A673 (cell line): ENCODE measurements at regions not wholly inside any gene's neighbourhood (a gene's known extent, or its start where the extent isn't known, plus 50 kb on each side); places are given as distances from the start of the nearest gene placed in this dataset.

Source experiments
- BruUV-seq: library from RNA; stranded (reverse); fragments of 400-500 nt; replicated peaks from 2 replicates; lab custom pipeline; 2021; lab: Mats Ljungman, UMichigan
- CTCF ChIA-PET: fragments of 300-600 bp; sonication (Branson Sonifier 250); formaldehyde crosslinking; loops from one replicate; lab custom pipeline; 2022; ENCODE audit warnings: antibody characterized with exemption; lab: Charles Lee
- POLR2A ChIA-PET: fragments of 300-600 bp; sonication (Branson Sonifier 250); formaldehyde crosslinking; loops from one replicate; lab custom pipeline; 2022; ENCODE audit warnings: antibody characterized with exemption; ENCODE audit not compliant: low non-redundant PET; lab: Charles Lee
- DNase-seq: peaks from one replicate; pipeline ENCODE4 v3.0.0-alpha.2; 2015; ENCODE audit warnings: low spot score
- H3K27ac ChIP-seq: fragments of 200-600 bp; sonication (generic); 2 replicates; pipeline ENCODE4 v1.5.1; 2016; ENCODE audit warnings: mixed run types, low read depth, mild to moderate bottlenecking, mixed read lengths, antibody characterized with exemption, low read length; ENCODE audit not compliant: poor library complexity, severe bottlenecking
- H3K27me3 ChIP-seq: fragments of 200-600 bp; sonication (generic); replicated peaks from 2 replicates; pipeline ENCODE4 v1.6.1; 2017; ENCODE audit warnings: mixed run types, low read depth, mild to moderate bottlenecking, mixed read lengths, antibody characterized with exemption, low read length; ENCODE audit not compliant: insufficient read depth, poor library complexity
- H3K36me3 ChIP-seq: fragments of 200-600 bp; sonication (generic); 2 replicates; pipeline ENCODE4 v1.6.1; 2016; ENCODE audit warnings: mixed run types, mild to moderate bottlenecking, mixed read lengths, antibody characterized with exemption, low read length; ENCODE audit not compliant: insufficient read depth, poor library complexity, severe bottlenecking
- H3K4me1 ChIP-seq: fragments of 200-600 bp; sonication (generic); 2 replicates; pipeline ENCODE4 v1.6.1; 2017; ENCODE audit warnings: mixed run types, mild to moderate bottlenecking, mixed read lengths, antibody characterized with exemption, low read length; ENCODE audit not compliant: insufficient read depth, poor library complexity, severe bottlenecking
- H3K4me3 ChIP-seq: fragments of 200-600 bp; sonication (generic); 2 replicates; pipeline ENCODE4 v1.5.1; 2016; ENCODE audit warnings: low read depth, mixed run types, mild to moderate bottlenecking, mixed read lengths, low read length; ENCODE audit not compliant: poor library complexity, severe bottlenecking
- H3K9me3 ChIP-seq: fragments of 200-600 bp; sonication (generic); 2 replicates; pipeline ENCODE4 v1.6.1; 2016; ENCODE audit warnings: mixed run types, low read depth, mild to moderate bottlenecking, mixed read lengths, antibody characterized with exemption, low read length; ENCODE audit not compliant: poor library complexity, severe bottlenecking
- CTCF ChIP-seq: fragments of 300-800, 200-600 bp; sonication (generic); conservative IDR thresholded peaks from 2 replicates; pipeline ENCODE4 v1.5.1; 2017; ENCODE audit warnings: low read depth, mild to moderate bottlenecking, antibody characterized with exemption, low read length, moderate library complexity, mixed read lengths
- EZH2 ChIP-seq: fragments of 200-600 bp; sonication (generic); IDR thresholded peaks from 2 replicates; pipeline ENCODE4 v1.6.1; 2017; ENCODE audit warnings: borderline replicate concordance, low read depth, mild to moderate bottlenecking, mixed read lengths, antibody characterized with exemption, low read length; ENCODE audit not compliant: poor library complexity, severe bottlenecking
- intact Hi-C: fragments of 100-400 bp; cut with micrococcal nuclease; formaldehyde crosslinking; loops from one replicate; pipeline ENCODE4 v1.10.0; 2022; ENCODE audit not compliant: unreplicated experiment

GRCh38 chr20:10910535-10911178 is 236.9 kb upstream of the JAG1 start:
- H3K27me3 ChIP-seq: no peaks in the 10 kb centered on the region
- no peaks in the 10 kb centered on the region for H3K4me1 ChIP-seq
- no TSS peak for BruUV-seq
- no peaks in the 10 kb centered on the region for H3K36me3 ChIP-seq
- no peak overlapping the region for H3K27ac ChIP-seq
- CTCF ChIA-PET: no interaction called here
- POLR2A ChIA-PET: no interaction called here
- TF ChIP-seq CTCF (no peak), EZH2 (no peak)
- DNase-seq: no peak
- intact Hi-C loops: no loop called here
- H3K4me3 ChIP-seq: no peak overlapping the region
- H3K9me3 ChIP-seq: no peaks in the 10 kb centered on the region

GRCh38 chr20:10911298-10911697 is 237.5 kb upstream of the JAG1 start:
- intact Hi-C loops: no loop called here
- ChIA-PET POLR2A (no interaction called here), CTCF (no interaction called here)
- Histone ChIP-seq H3K4me3 (no peak overlapping the region), H3K27me3 (no peaks in the 10 kb centered on the region), H3K9me3 (no peaks in the 10 kb centered on the region), H3K4me1 (no peaks in the 10 kb centered on the region), H3K27ac (no peak overlapping the region), H3K36me3 (no peaks in the 10 kb centered on the region)
- no peak for DNase-seq
- TF ChIP-seq CTCF: no peak
- no peak for TF ChIP-seq EZH2
- no TSS peak for BruUV-seq

GRCh38 chr20:10915815-10916214 is 242.0 kb upstream of the JAG1 start:
- intact Hi-C loops: no loop called here
- TF ChIP-seq CTCF: no peak
- no peak for TF ChIP-seq EZH2
- ChIA-PET CTCF (no interaction called here), POLR2A (no interaction called here)
- DNase-seq: no peak
- H3K36me3 ChIP-seq: no peaks in the 10 kb centered on the region
- no peaks in the 10 kb centered on the region for H3K4me1 ChIP-seq
- H3K4me3 ChIP-seq: no peak overlapping the region
- H3K9me3 ChIP-seq: no peaks in the 10 kb centered on the region
- no peaks in the 10 kb centered on the region for H3K27me3 ChIP-seq
- no TSS peak for BruUV-seq
- H3K27ac ChIP-seq: no peak overlapping the region
